ENCODE measurements at regions not wholly inside any gene's neighbourhood (a gene's known extent, or its start where the extent isn't known, plus 50 kb on each side); places are given as distances from the start of the nearest gene placed in this dataset.
A peak's percentile ranks its signal among the peaks of the same experiment; 100 is the strongest.
"Not testable (repeated sequence)": the region's sequence is repeated elsewhere in the genome, so short reads cannot be mapped to it uniquely, and the experiment has no call there.

GRCh38 chr1:38186566-38186965 lies 140.0 kb upstream of the POU3F1 start:
- no peak for DNase-seq (ENCODE audit: low spot score)

GRCh38 chr1:38185913-38186312 lies 139.3 kb upstream of the POU3F1 start:
- no peak for DNase-seq (ENCODE audit: low spot score)

- no peak for DNase-seq (ENCODE audit: low spot score)
Observed at GRCh38 chr1:38183747-38184146, 137.2 kb upstream of the POU3F1 start.

GRCh38 chr1:38183096-38183495 lies 136.5 kb upstream of the POU3F1 start:
- DNase-seq (ENCODE audit: low spot score): no peak

- DNase-seq (ENCODE audit: low spot score): not testable (repeated sequence)
Observed at GRCh38 chr1:38180388-38180787, 133.8 kb upstream of the POU3F1 start.

GRCh38 chr1:38179483-38179882 lies 132.9 kb upstream of the POU3F1 start:
- DNase-seq (ENCODE audit: low spot score): no peak

- DNase-seq (ENCODE audit: low spot score): no peak
Observed at GRCh38 chr1:38178216-38178615, 131.6 kb upstream of the POU3F1 start.

GRCh38 chr1:38175121-38175520 lies 128.5 kb upstream of the POU3F1 start:
- no peak for DNase-seq (ENCODE audit: low spot score)

- DNase-seq (ENCODE audit: low spot score): no peak
Observed at GRCh38 chr1:38173848-38174247, 127.3 kb upstream of the POU3F1 start.

- DNase-seq (ENCODE audit: low spot score): no peak
Observed at GRCh38 chr1:38173157-38173831, 126.7 kb upstream of the POU3F1 start.

GRCh38 chr1:38169121-38169520 lies 122.5 kb upstream of the POU3F1 start:
- no peak for DNase-seq (ENCODE audit: low spot score)

GRCh38 chr1:38168365-38168764 lies 121.8 kb upstream of the POU3F1 start:
- DNase-seq (ENCODE audit: low spot score): no peak

GRCh38 chr1:38166461-38166860 lies 119.9 kb upstream of the POU3F1 start:
- DNase-seq (ENCODE audit: low spot score): no peak

GRCh38 chr1:38153778-38154470 lies 107.3 kb upstream of the POU3F1 start:
- no peak for DNase-seq (ENCODE audit: low spot score)

GRCh38 chr1:38153066-38153777 lies 106.6 kb upstream of the POU3F1 start:
- DNase-seq (ENCODE audit: low spot score): no peak

- no peak for DNase-seq (ENCODE audit: low spot score)
Observed at GRCh38 chr1:38152351-38153065, 105.9 kb upstream of the POU3F1 start.

GRCh38 chr1:38151399-38151798 lies 104.8 kb upstream of the POU3F1 start:
- DNase-seq (ENCODE audit: low spot score): no peak

- DNase-seq (ENCODE audit: low spot score): not testable (repeated sequence)
Observed at GRCh38 chr1:38146079-38146478, 99.5 kb upstream of the POU3F1 start.

- DNase-seq (ENCODE audit: low spot score): no peak
Observed at GRCh38 chr1:38142606-38143005, 96.0 kb upstream of the POU3F1 start.

GRCh38 chr1:38141483-38141882 lies 94.9 kb upstream of the POU3F1 start:
- no peak for DNase-seq (ENCODE audit: low spot score)

- DNase-seq (ENCODE audit: low spot score): peak; percentile 41
Observed at GRCh38 chr1:38139738-38140487, 93.3 kb upstream of the POU3F1 start.

Data from umbilical cord (tissue), 1 donor.